H9 (cell line): ENCODE measurements at regions not wholly inside any gene's neighbourhood (a gene's known extent, or its start where the extent isn't known, plus 50 kb on each side); places are given as distances from the start of the nearest gene placed in this dataset.

Experiments
- DNase-seq: peaks from one replicate; pipeline ENCODE4 v3.0.0-alpha.2; 2017
- H2AFZ ChIP-seq: one replicate; pipeline ENCODE4 v1.6.1; 2013; ENCODE audit warnings: mild to moderate bottlenecking, low read length, control low read depth, moderate library complexity
- H2AK5ac ChIP-seq: 2 replicates; pipeline ENCODE4 v1.6.1; 2013; ENCODE audit warnings: low read length, control low read depth, mixed read lengths; ENCODE audit not compliant: insufficient read length
- H2BK120ac ChIP-seq: one replicate; pipeline ENCODE4 v1.6.1; 2013; ENCODE audit warnings: low read depth, mild to moderate bottlenecking, low read length, control low read depth, inconsistent platforms; ENCODE audit not compliant: poor library complexity, severe bottlenecking
- H2BK12ac ChIP-seq: 2 replicates; pipeline ENCODE4 v1.6.1; 2013; ENCODE audit warnings: low read length, control low read depth, mixed read lengths, low read depth; ENCODE audit not compliant: insufficient read length
- H2BK15ac ChIP-seq: 2 replicates; pipeline ENCODE4 v1.6.1; 2013; ENCODE audit warnings: low read depth, low read length, control low read depth
- H2BK20ac ChIP-seq: one replicate; pipeline ENCODE4 v1.6.1; 2013; ENCODE audit warnings: low read depth, mild to moderate bottlenecking, low read length, control low read depth, inconsistent platforms; ENCODE audit not compliant: poor library complexity, severe bottlenecking
- H2BK5ac ChIP-seq: 2 replicates; pipeline ENCODE4 v1.6.1; 2013; ENCODE audit warnings: low read length, control low read depth, mixed read lengths; ENCODE audit not compliant: insufficient read length
- H3K14ac ChIP-seq: 2 replicates; pipeline ENCODE4 v1.6.1; 2013; ENCODE audit warnings: low read length, control low read depth; ENCODE audit not compliant: insufficient read depth
- H3K18ac ChIP-seq: 2 replicates; pipeline ENCODE4 v1.6.1; 2013; ENCODE audit warnings: low read depth, mild to moderate bottlenecking, mixed read lengths, low read length, control low read depth; ENCODE audit not compliant: insufficient read length
- H3K23ac ChIP-seq: 2 replicates; pipeline ENCODE4 v1.6.1; 2013; ENCODE audit warnings: low read length, control low read depth, mixed read lengths, low read depth; ENCODE audit not compliant: insufficient read length
- H3K23me2 ChIP-seq: 2 replicates; pipeline ENCODE4 v1.6.1; 2013; ENCODE audit warnings: low read depth, mild to moderate bottlenecking, mixed read lengths, low read length, control low read depth; ENCODE audit not compliant: insufficient read length, poor library complexity, severe bottlenecking
- H3K27ac ChIP-seq: 2 replicates; pipeline ENCODE4 v1.5.1; 2013; ENCODE audit warnings: low read length, control low read depth, mixed read lengths, low read depth; ENCODE audit not compliant: insufficient read length
- H3K27me3 ChIP-seq: 2 replicates; pipeline ENCODE4 v1.6.1; 2013; ENCODE audit warnings: low read length, control low read depth, inconsistent platforms; ENCODE audit not compliant: insufficient read depth
- H3K4ac ChIP-seq: 2 replicates; pipeline ENCODE4 v1.6.1; 2013; ENCODE audit warnings: low read depth, mild to moderate bottlenecking, control low read depth, inconsistent platforms, low read length, moderate library complexity
- H3K4me1 ChIP-seq: 2 replicates; pipeline ENCODE4 v1.6.1; 2013; ENCODE audit warnings: low read length, control low read depth, inconsistent platforms; ENCODE audit not compliant: insufficient read depth
- H3K4me2 ChIP-seq: 2 replicates; pipeline ENCODE4 v1.6.1; 2013; ENCODE audit warnings: low read length, control low read depth, mixed read lengths; ENCODE audit not compliant: insufficient read length, insufficient read depth
- H3K56ac ChIP-seq: 2 replicates; pipeline ENCODE4 v1.6.1; 2013; ENCODE audit warnings: low read depth, mild to moderate bottlenecking, mixed read lengths, low read length, control low read depth; ENCODE audit not compliant: insufficient read length
- H3K79me1 ChIP-seq: 2 replicates; pipeline ENCODE4 v1.6.1; 2013; ENCODE audit warnings: low read depth, mild to moderate bottlenecking, moderate library complexity, low read length, control low read depth, inconsistent platforms; ENCODE audit not compliant: insufficient read depth, poor library complexity, severe bottlenecking
- H3K79me2 ChIP-seq: 2 replicates; pipeline ENCODE4 v1.6.1; 2013; ENCODE audit warnings: low read length, control low read depth, inconsistent platforms; ENCODE audit not compliant: insufficient read depth
- H3K9ac ChIP-seq: 2 replicates; pipeline ENCODE4 v1.6.1; 2013; ENCODE audit warnings: low read length, control low read depth, mixed read lengths; ENCODE audit not compliant: insufficient read length; ENCODE audit errors: extremely low read depth
- H3K9me3 ChIP-seq: one replicate; pipeline ENCODE4 v1.6.1; 2013; ENCODE audit warnings: low read depth, low read length, inconsistent platforms; ENCODE audit not compliant: control insufficient read depth
- H3T11ph ChIP-seq: one replicate; pipeline ENCODE4 v1.6.1; 2013; ENCODE audit warnings: mild to moderate bottlenecking, low read length, control low read depth, inconsistent platforms
- H4K20me1 ChIP-seq: one replicate; pipeline ENCODE4 v1.6.1; 2013; ENCODE audit not compliant: control insufficient read depth, insufficient read length, insufficient read depth
- H4K5ac ChIP-seq: 2 replicates; pipeline ENCODE4 v1.6.1; 2013; ENCODE audit warnings: low read depth, mild to moderate bottlenecking, mixed read lengths, low read length, control low read depth; ENCODE audit not compliant: insufficient read length
- H4K8ac ChIP-seq: replicated peaks from 2 replicates; pipeline ENCODE4 v1.6.1; 2013; ENCODE audit warnings: low read length, control low read depth, mixed read lengths, low read depth; ENCODE audit not compliant: insufficient read length
- H4K91ac ChIP-seq: 2 replicates; pipeline ENCODE4 v1.6.1; 2013; ENCODE audit warnings: low read depth, mild to moderate bottlenecking, moderate library complexity, mixed read lengths, low read length, control low read depth; ENCODE audit not compliant: insufficient read length
- H3K27ac Mint-ChIP-seq, 3 experiments: 2 replicates in 2 of 3; 3 replicates in 1 of 3; pipeline ENCODE4 v1.8.0; 2020 to 2021; ENCODE audit warnings: mixed read lengths in 3 of 3, mild to moderate bottlenecking in 1 of 3, moderate library complexity in 1 of 3
- H3K27me3 Mint-ChIP-seq: 2 replicates; pipeline ENCODE4 v1.8.0; 2021; ENCODE audit warnings: low read depth, mild to moderate bottlenecking, moderate library complexity, mixed read lengths
- H3K36me3 Mint-ChIP-seq, 3 experiments: 2 replicates in 2 of 3; 3 replicates in 1 of 3; pipeline ENCODE4 v1.8.0; 2020 to 2021; ENCODE audit warnings: low read depth in 3 of 3, mixed read lengths in 3 of 3; ENCODE audit not compliant: insufficient read depth in 1 of 3
- H3K4me1 Mint-ChIP-seq, 2 experiments: 2 replicates each; pipeline ENCODE4 v1.8.0; 2020; ENCODE audit warnings: mixed read lengths in 2 of 2
- H3K4me3 Mint-ChIP-seq, 2 experiments: 2 replicates in 1 of 2; 3 replicates in 1 of 2; pipeline ENCODE4 v1.8.0; 2020 to 2021; ENCODE audit warnings: mild to moderate bottlenecking in 2 of 2, mixed read lengths in 2 of 2, moderate library complexity in 1 of 2
- H3K9me3 Mint-ChIP-seq, 2 experiments: 2 replicates in 1 of 2; 3 replicates in 1 of 2; pipeline ENCODE4 v1.8.0; 2020; ENCODE audit warnings: mild to moderate bottlenecking in 2 of 2, mixed read lengths in 2 of 2, moderate library complexity in 1 of 2
- WGBS: extraction: QIAGEN DNeasy Blood & Tissue Kit; methylation state at CpG from one replicate; pipeline ENCODE4 v1.1.7; 2013; ENCODE audit warnings: missing lambda C conversion rate, low lambda C conversion rate, mixed read lengths; ENCODE audit not compliant: insufficient read length; ENCODE audit errors: extremely low coverage; 5-methylcytosine and 5-hydroxymethylcytosine counted together
- TF ChIP-seq, protein P1 (sequence below): fragments of 200-600 bp; sonication (generic); conservative IDR thresholded peaks from 3 replicates; pipeline ENCODE4 v1.8.0; 2021; ENCODE audit warnings: antibody characterized with exemption, mild to moderate bottlenecking

DNA sequence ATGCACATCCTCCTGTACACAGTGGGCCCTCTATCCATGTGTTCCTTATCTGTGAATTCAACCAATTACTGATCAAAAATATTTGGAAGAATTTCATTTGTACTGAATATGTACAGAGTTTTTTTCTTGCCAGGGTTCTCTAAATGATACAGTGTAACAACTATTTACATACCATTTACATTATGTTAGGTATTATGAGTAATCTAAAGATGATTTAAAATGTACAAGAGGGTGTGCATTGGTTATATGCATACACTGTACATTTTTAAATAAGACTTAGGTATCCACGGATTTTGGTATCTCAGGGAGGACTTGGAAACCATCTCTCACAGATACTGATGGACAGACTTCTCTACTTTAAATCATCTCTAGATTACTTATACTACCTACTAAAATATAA is 1333.9 kb downstream of the PCDH18 start:
- Mint-ChIP-seq H3K27me3 (peaks cover 11% of the 10 kb centered on the region), H3K4me3 (no peak overlapping the region), H3K9me3 (peaks cover 15 to 16% of the 10 kb centered on the region in 2 experiments; a peak in 4 of 5 replicates), H3K36me3 (peaks cover 5 to 19% (median 15%) of the 10 kb centered on the region in 3 experiments; a peak in 6 of 7 replicates), H3K27ac (no peak overlapping the region), H3K4me1 (no peaks in the 10 kb centered on the region)
- TF ChIP-seq, protein P1, sequence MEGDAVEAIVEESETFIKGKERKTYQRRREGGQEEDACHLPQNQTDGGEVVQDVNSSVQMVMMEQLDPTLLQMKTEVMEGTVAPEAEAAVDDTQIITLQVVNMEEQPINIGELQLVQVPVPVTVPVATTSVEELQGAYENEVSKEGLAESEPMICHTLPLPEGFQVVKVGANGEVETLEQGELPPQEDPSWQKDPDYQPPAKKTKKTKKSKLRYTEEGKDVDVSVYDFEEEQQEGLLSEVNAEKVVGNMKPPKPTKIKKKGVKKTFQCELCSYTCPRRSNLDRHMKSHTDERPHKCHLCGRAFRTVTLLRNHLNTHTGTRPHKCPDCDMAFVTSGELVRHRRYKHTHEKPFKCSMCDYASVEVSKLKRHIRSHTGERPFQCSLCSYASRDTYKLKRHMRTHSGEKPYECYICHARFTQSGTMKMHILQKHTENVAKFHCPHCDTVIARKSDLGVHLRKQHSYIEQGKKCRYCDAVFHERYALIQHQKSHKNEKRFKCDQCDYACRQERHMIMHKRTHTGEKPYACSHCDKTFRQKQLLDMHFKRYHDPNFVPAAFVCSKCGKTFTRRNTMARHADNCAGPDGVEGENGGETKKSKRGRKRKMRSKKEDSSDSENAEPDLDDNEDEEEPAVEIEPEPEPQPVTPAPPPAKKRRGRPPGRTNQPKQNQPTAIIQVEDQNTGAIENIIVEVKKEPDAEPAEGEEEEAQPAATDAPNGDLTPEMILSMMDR, result no peak
- H2BK12ac ChIP-seq, result no peak overlapping the region
- no peak overlapping the region for H4K5ac ChIP-seq
- no peak overlapping the region for H2BK120ac ChIP-seq
- no peak overlapping the region for H3K27ac ChIP-seq
- no peak overlapping the region for H2BK20ac ChIP-seq
- H3T11ph ChIP-seq, result no peak overlapping the region
- H3K23ac ChIP-seq, result no peak overlapping the region
- no peaks in the 10 kb centered on the region for H4K20me1 ChIP-seq
- no peak overlapping the region for H2AFZ ChIP-seq
- H3K23me2 ChIP-seq, result no peaks in the 10 kb centered on the region
- H3K27me3 ChIP-seq, result no peaks in the 10 kb centered on the region
- no peak overlapping the region for H2BK15ac ChIP-seq
- H3K9me3 ChIP-seq, result no peaks in the 10 kb centered on the region
- no peaks in the 10 kb centered on the region for H3K79me1 ChIP-seq
- no peaks in the 10 kb centered on the region for H3K79me2 ChIP-seq
- DNase-seq, result no peak
- no peak overlapping the region for H3K14ac ChIP-seq
- H3K4me2 ChIP-seq, result no peak overlapping the region
- no peak overlapping the region for H3K56ac ChIP-seq
- no peak overlapping the region for H3K9ac ChIP-seq
- H2AK5ac ChIP-seq, result no peak overlapping the region
- H4K91ac ChIP-seq, result no peak overlapping the region
- no CpG with 5 or more reads among the region's 1 CpG for WGBS
- no peak overlapping the region for H3K4ac ChIP-seq
- no peak overlapping the region for H3K18ac ChIP-seq
- no peak overlapping the region for H2BK5ac ChIP-seq
- H4K8ac ChIP-seq, result no peak overlapping the region
- no peaks in the 10 kb centered on the region for H3K4me1 ChIP-seq
